GM21717 (cell line): ENCODE measurements at regions not wholly inside any gene's neighbourhood (a gene's known extent, or its start where the extent isn't known, plus 50 kb on each side); places are given as distances from the start of the nearest gene placed in this dataset.
"Not testable (repeated sequence)": the region's sequence is repeated elsewhere in the genome, so short reads cannot be mapped to it uniquely, and the experiment has no call there.

ENCODE experiments used
- ATAC-seq: cut with Tn5 transposase; IDR thresholded peaks from one replicate; pipeline ENCODE4 v1.9.1; 2021; ENCODE audit warnings: mild to moderate bottlenecking, moderate library complexity; ENCODE audit not compliant: unreplicated experiment

GRCh38 chr5:32842813-32843530 lies 131.9 kb downstream of the NPR3 start:
- no peak for ATAC-seq

DNA sequence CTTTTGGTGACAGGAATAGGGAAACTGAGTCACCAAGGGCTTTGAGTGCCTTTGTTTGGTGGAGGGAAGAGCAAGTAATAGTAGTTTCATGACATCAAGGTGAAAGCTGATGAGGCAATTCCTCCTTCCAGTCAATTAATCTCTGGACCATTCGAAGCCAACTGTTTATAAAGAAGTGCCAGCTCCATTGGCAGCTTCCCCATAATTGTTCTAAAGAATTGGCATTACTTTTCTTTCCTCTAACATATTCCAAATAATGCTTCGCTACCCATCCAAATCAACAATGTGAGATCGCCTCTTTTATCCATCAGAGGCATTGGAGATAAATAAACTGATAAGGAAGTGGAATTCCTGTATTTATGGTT lies 132.4 kb downstream of the NPR3 start:
- ATAC-seq: no peak

DNA sequence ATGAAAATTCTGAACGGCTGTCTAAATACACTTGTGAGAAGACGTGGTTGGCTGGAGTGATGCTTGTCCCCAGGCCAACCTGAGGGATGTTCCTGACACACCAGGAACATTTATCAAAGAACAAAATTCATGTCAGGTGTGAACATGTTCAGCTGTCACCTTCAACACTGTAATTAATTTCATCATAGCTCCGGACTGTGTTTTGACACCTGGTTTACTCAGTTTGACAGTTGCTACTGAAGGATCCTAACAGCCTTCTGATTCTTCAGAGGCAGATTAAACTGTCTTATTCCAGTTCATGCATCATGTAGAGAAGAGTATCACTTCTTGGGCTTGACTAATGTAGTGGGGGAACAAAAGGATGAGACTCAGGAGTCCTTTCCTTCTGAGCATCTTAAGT lies 134.1 kb downstream of the NPR3 start:
- no peak for ATAC-seq

GRCh38 chr5:32848120-32848519 lies 137.0 kb downstream of the NPR3 start:
- no peak for ATAC-seq

DNA sequence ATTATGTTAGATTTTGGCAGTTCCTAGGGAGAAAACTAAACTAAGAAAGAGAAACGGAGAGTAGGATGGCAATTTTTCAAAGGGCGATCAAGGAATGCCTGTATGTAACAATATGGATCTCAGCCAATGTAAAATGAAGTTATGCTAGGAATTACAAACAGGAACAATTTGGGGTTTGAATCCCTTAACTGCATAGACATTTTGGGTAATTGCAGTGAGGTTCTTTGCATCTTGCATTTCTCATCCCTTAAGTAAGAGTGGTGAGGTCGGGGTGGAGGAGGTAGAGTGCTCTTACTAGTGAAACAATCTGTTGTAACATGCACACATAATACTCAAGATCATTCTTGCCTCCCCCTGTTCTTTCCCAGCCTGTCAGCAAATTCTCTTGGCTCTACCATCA lies 137.6 kb downstream of the NPR3 start:
- no peak for ATAC-seq

GRCh38 chr5:32850817-32851496 lies 139.8 kb downstream of the NPR3 start:
- ATAC-seq: no peak

- no peak for ATAC-seq
These were observed 140.5 kb downstream of the NPR3 start for GRCh38 chr5:32851559-32852173.

DNA sequence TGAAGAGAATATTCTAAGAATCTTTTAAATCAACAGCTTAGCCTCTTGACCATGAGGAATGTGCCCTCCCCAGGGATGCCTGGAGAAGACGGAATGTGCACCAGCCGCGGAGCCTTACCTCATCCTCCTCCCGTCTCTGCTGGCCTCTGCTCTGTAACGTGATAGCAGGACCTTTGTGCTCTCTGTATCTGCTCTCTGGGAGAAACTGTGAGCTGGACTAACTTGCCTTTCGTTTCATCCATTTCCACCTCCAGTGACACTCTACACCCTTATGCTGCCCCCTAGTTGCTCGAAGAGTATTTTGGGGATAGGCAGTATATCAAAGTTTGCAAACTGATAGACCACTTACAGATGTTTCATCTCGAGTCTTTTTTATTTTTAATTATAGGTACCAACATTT lies 141.4 kb downstream of the NPR3 start:
- ATAC-seq: no peak

GRCh38 chr5:32852976-32853375 lies 141.9 kb downstream of the NPR3 start:
- ATAC-seq: no peak

- no peak for ATAC-seq
These were observed 143.4 kb downstream of the NPR3 start for GRCh38 chr5:32854473-32854872.

DNA sequence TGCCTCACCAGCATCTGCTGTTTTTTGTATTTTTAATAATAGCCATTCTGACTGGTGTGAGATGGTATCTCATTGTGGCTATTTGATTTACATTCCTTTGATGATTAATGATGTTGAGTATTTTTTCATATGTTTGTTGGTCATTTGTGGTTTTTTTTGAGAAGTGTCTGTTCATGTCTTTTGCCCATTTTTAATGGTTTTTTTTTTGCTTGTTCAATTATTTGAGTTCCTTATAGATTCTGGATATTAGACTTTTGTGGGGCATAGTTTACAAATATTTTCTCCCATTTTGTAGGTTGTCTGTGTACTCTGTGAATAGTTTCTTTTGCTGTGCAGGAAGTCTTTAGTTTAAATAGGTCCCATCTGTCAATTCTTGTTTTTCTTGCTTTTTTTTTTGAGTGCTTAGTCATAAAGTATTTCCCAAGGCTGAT lies 148.1 kb downstream of the NPR3 start:
- no peak for ATAC-seq

GRCh38 chr5:32865475-32865874 lies 154.4 kb downstream of the NPR3 start:
- no peak for ATAC-seq

DNA sequence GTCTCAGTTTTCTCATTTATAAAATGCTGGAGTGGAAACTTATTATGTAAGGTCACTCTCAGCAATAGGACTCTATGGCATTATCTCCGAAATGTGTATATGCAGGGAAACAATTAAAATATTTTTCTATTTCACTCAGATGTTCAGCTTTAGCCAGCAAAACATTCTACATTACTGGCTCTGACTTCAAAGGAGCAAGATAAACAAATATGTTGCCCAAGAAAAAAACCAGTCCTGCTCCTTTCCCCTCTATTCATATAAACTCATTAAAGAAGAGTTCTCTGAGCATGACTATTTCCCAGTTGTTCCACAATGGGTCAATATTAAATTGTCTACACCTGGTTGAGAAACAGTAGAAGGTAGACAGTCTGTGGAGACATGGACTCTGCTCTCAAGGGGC lies 155.0 kb downstream of the NPR3 start:
- ATAC-seq: no peak

DNA sequence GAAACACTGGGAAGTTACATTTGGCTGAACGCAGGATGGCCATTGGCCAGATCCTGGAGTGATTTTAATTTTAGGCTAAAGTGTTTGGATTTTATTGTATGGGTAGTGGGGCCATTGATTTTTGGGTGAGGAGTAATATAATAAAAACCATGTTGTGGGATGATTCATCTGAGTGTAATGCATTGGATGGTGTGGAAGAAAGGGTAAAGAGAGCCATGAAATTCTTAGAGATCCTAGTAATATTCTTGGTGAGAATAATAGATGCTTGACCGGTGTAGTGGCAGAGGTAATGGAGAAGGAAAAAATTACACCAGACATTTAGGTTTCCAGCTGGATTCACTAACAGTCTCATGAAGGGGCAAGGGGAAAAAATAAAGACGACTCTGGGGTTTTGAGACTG lies 158.1 kb downstream of the NPR3 start:
- no peak for ATAC-seq

DNA sequence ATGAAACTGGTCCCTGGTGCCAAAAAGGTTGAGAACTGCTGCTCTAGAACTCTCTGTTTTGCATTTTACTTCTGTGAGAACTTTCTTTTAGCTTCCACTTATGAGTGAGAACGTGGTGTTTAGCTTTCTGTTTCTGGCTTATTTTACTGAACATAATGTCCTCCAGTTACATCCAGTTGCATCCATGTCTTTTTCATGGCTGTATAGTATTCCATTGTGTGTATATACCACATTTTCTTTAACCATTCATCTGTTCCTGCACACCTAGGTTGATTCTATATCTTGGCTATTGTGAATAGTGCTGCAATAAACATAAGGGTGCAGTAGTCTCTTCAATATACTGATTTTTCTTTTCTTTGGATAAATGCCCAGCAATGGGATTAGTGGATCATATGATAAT lies 165.7 kb downstream of the NPR3 start:
- no peak for ATAC-seq

DNA sequence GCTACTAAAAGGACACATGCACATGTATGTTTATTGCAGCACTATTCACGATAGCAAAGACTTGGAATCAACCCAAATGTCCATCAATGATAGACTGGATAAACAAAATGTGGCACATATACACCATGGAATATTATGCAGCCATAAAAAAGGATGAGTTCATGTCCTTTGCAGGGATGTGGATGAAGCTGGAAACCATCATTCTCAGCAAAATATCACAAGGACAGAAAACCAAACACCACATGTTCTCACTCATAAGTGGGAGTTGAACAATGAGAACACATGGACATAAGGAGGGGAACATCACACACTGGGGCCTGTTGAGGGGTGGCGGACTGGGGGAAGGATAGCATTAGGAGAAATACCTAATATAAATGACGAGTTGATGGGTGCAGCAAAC lies 168.2 kb downstream of the NPR3 start:
- ATAC-seq: not testable (repeated sequence)

- ATAC-seq: no peak
These were observed 169.7 kb downstream of the NPR3 start for GRCh38 chr5:32880796-32881195.

DNA sequence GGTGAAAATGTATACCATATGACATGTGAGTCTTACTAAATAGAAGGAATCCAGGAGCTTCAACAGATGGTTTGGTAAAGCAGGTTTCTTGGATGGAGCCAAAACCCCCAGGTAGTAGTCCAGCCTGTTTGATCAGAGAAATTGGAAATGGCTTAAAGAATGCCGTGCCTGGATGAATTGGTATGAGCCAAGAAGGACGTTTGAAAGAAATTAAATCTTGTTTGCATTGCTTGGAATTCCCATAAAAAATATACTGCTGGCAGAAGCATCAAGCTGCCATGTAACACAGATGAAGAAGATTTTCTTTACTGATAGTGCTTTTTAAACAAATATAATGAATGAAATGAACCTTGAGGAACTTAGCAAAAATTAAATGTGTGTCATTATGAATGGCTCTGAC lies 176.3 kb downstream of the NPR3 start:
- no peak for ATAC-seq

DNA sequence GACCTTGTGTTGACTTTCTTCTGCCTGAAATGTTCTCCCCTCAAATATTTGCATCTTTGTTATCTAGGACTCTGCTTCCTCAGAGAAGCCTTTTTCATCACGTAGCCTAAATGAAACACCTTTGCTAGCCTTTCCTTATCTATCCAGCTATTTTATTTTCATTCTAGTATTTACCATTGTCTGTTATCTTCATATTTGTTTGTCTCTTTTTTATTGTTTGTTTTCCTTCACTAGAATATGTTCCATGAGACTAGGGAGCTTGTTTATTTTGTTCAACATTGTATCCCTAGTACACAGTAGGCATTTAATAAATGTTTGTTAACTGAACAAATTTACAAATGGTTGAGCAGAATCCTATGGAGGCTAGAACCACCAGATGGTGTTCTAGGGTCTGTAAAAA lies 178.0 kb downstream of the NPR3 start:
- ATAC-seq: no peak

DNA sequence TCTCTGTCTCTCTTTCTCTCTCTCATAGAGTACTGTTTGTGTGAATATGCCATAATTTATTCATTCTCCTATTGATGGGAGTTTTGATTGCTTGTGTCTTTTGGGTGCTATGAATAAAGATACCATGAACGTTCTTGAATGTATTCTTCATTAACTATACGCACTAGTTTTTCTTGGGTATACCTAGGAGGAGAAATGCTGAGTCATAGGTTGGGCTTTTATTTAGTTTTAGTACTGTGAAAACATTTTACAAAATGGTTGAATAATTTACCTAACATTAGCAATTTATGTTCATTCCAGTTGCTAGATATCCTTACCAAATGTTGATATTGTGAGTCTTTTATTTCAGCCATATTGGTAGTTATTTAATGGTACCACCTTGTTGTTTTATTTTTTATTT lies 192.5 kb downstream of the NPR3 start:
- no peak for ATAC-seq

DNA sequence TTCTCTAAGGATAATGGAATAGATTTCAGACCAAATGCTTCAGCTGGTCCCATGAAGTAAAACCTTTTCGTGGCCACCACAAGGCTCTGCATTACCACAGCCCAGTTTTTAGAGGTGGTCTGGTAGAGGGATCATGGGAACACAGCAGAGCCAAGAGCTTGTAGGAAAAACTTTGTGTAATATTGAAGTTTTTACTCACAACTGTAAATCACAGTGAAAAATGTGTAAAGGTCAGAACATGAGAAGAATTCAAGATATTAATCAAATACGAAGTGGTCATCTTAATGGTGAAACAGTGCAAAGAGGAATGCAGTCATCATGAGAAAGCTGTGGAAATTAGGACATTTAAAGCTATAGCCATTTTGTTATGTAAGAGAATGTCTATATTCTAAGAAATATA lies 197.5 kb downstream of the NPR3 start:
- ATAC-seq: no peak

DNA sequence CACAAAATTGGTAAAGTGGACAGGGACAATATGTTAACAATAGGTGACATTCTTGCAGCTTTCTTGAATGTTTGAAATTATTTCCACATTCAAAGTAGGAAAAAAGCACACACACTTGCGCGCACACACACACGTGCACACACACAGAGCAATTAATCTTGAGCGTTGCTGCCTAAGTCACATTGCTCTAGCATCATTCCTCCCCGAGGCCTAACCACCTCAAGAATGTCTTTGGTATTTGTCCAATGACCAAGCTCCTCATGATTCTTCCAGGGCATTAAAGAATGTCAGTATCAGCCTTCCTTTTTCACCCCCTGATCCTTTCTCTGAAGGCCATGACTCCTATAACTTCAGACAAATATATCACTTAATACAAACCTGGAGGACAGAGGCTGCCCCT lies 198.1 kb downstream of the NPR3 start:
- ATAC-seq: no peak
